ENCODE measurements at regions not wholly inside any gene's neighbourhood (a gene's known extent, or its start where the extent isn't known, plus 50 kb on each side); places are given as distances from the start of the nearest gene placed in this dataset.

DNA sequence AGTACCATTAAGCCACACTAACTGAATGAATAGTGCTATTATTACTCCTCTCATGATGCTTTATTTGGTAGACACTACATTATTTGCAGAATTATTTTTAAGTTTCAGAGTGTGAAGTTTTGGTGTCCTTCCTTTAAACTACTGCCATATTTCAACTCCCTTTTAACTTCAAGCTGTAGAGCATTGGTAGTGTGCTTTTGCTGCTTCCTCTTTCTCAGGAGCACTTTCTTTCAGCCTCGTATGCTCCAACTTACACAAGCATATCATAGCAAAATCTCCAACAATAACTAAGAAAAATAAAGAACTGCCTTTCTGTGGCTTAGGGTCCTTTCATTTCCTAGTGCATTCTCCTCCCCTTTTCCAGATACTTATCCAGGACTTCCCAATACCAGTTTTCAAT is 476.4 kb upstream of the AGTR1 start:
- no peak for TF ChIP-seq EZH2phosphoT487 (conservative IDR thresholded peaks at IDR 0.05; ENCODE audit: low read length)
- TF ChIP-seq, protein P1, sequence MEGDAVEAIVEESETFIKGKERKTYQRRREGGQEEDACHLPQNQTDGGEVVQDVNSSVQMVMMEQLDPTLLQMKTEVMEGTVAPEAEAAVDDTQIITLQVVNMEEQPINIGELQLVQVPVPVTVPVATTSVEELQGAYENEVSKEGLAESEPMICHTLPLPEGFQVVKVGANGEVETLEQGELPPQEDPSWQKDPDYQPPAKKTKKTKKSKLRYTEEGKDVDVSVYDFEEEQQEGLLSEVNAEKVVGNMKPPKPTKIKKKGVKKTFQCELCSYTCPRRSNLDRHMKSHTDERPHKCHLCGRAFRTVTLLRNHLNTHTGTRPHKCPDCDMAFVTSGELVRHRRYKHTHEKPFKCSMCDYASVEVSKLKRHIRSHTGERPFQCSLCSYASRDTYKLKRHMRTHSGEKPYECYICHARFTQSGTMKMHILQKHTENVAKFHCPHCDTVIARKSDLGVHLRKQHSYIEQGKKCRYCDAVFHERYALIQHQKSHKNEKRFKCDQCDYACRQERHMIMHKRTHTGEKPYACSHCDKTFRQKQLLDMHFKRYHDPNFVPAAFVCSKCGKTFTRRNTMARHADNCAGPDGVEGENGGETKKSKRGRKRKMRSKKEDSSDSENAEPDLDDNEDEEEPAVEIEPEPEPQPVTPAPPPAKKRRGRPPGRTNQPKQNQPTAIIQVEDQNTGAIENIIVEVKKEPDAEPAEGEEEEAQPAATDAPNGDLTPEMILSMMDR (IDR thresholded peaks at IDR 0.05; ENCODE audit: insufficient read depth, low read length, poor library complexity, severe bottlenecking), result no peak
- Histone ChIP-seq H3K9ac (ENCODE audit: low read length) (no peak overlapping the region), H3K27me3 (ENCODE audit: low read length) (no peaks in the 10 kb centered on the region), H3K4me3 (ENCODE audit: insufficient read depth, low read length, poor library complexity, severe bottlenecking) (no peak overlapping the region), H3K9me3 (ENCODE audit: insufficient read depth, low read length) (no peaks in the 10 kb centered on the region), H3K27ac (ENCODE audit: low read depth, low read length) (no peak overlapping the region), H3K9me2 (replicated peaks; ENCODE audit: insufficient read depth, low read length) (no peaks in the 10 kb centered on the region), H3K4me2 (ENCODE audit: low read depth, low read length, poor library complexity, severe bottlenecking) (no peak overlapping the region), H2AFZ (ENCODE audit: low read depth, low read length, severe bottlenecking) (no peak overlapping the region), H4K20me1 (ENCODE audit: low read depth, low read length) (no peaks in the 10 kb centered on the region), H3F3A (ENCODE audit: insufficient read depth) (no peaks in the 10 kb centered on the region), H3K36me3 (ENCODE audit: low read length) (no peaks in the 10 kb centered on the region), H3K79me2 (ENCODE audit: insufficient read depth, low read length) (no peaks in the 10 kb centered on the region)

DNA sequence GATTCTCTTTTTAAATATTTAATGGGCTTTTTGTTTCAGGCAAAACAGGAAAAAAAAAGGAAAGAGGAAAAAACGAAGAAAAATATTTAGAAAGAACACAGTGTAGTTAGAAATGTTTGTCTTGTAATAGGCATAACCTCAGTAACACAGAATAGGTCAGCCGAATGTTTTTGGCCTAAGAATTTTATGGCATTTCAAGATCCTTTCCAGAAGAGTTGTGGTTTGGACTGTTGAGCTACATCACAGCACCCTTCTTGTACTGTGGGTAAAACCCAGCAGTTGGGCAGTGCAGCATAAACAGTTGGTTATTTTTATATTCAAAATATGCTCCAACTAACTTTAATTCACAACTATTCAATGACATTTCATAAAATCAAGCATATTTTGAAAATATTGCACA is 474.4 kb upstream of the AGTR1 start:
- no peak overlapping the region for H2AFZ ChIP-seq (ENCODE audit: low read depth, low read length, severe bottlenecking)
- no peaks in the 10 kb centered on the region for H3K79me2 ChIP-seq (ENCODE audit: insufficient read depth, low read length)
- no peaks in the 10 kb centered on the region for H4K20me1 ChIP-seq (ENCODE audit: low read depth, low read length)
- no peaks in the 10 kb centered on the region for H3K9me3 ChIP-seq (ENCODE audit: insufficient read depth, low read length)
- no peaks in the 10 kb centered on the region for H3K36me3 ChIP-seq (ENCODE audit: low read length)
- no peak overlapping the region for H3K4me2 ChIP-seq (ENCODE audit: low read depth, low read length, poor library complexity, severe bottlenecking)
- no peak for TF ChIP-seq EZH2phosphoT487 (conservative IDR thresholded peaks at IDR 0.05; ENCODE audit: low read length)
- TF ChIP-seq, protein P1 (IDR thresholded peaks at IDR 0.05; ENCODE audit: insufficient read depth, low read length, poor library complexity, severe bottlenecking), result no peak
- H3K27ac ChIP-seq (ENCODE audit: low read depth, low read length), result no peak overlapping the region
- H3K9ac ChIP-seq (ENCODE audit: low read length), result no peak overlapping the region
- no peaks in the 10 kb centered on the region for H3K27me3 ChIP-seq (ENCODE audit: low read length)
- no peaks in the 10 kb centered on the region for H3F3A ChIP-seq (ENCODE audit: insufficient read depth)
- no peaks in the 10 kb centered on the region for H3K9me2 ChIP-seq (replicated peaks; ENCODE audit: insufficient read depth, low read length)
- no peak overlapping the region for H3K4me3 ChIP-seq (ENCODE audit: insufficient read depth, low read length, poor library complexity, severe bottlenecking)

DNA sequence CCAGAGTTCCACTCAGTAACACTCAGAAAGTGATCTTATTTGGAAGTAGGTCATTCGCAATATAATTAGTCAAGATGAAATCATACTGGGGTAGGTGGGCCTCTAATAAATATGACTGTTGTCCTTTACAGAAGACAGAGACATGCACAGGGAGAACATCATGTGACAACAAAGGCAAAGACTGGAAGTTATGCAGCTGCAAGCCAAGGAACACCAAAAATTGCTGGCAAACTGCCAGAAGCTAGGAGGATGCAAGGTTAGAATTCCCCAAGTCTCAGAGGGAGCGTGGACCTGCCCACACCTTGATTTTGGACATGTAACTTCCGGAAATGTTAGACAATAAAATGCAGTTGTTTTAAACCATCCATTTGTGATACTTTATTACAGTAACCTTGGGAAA is 471.5 kb upstream of the AGTR1 start:
- no peak overlapping the region for H3K27ac ChIP-seq (ENCODE audit: low read depth, low read length)
- H3K9ac ChIP-seq (ENCODE audit: low read length), result no peak overlapping the region
- no peak overlapping the region for H2AFZ ChIP-seq (ENCODE audit: low read depth, low read length, severe bottlenecking)
- H3K9me3 ChIP-seq (ENCODE audit: insufficient read depth, low read length), result no peaks in the 10 kb centered on the region
- H3F3A ChIP-seq (ENCODE audit: insufficient read depth), result no peaks in the 10 kb centered on the region
- H3K27me3 ChIP-seq (ENCODE audit: low read length), result no peaks in the 10 kb centered on the region
- TF ChIP-seq EZH2phosphoT487 (conservative IDR thresholded peaks at IDR 0.05; ENCODE audit: low read length), result no peak
- TF ChIP-seq, protein P1 (IDR thresholded peaks at IDR 0.05; ENCODE audit: insufficient read depth, low read length, poor library complexity, severe bottlenecking), result no peak
- no peaks in the 10 kb centered on the region for H4K20me1 ChIP-seq (ENCODE audit: low read depth, low read length)
- no peaks in the 10 kb centered on the region for H3K36me3 ChIP-seq (ENCODE audit: low read length)
- H3K9me2 ChIP-seq (replicated peaks; ENCODE audit: insufficient read depth, low read length), result no peaks in the 10 kb centered on the region
- no peak overlapping the region for H3K4me3 ChIP-seq (ENCODE audit: insufficient read depth, low read length, poor library complexity, severe bottlenecking)
- no peaks in the 10 kb centered on the region for H3K79me2 ChIP-seq (ENCODE audit: insufficient read depth, low read length)
- H3K4me2 ChIP-seq (ENCODE audit: low read depth, low read length, poor library complexity, severe bottlenecking), result no peak overlapping the region

DNA sequence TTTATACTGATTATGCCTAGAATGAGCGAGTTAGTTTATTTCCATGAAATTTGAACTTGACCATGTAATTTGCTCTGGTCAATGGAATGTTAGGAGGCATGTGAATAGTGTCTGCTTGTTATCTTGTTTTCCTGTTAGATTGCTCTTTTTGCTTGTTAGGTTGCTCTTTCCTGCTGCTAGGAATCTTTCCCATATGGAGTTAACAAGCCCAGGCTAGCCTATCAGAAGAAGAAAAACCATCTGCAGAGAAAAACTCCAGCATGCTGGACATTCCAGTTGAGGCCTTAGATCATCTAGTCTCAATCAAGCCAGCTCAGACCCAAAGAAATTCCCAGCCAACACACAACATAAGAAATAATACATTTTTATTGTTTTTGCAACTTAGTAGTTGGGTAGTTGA is 470.2 kb upstream of the AGTR1 start:
- Histone ChIP-seq H3K79me2 (ENCODE audit: insufficient read depth, low read length) (no peaks in the 10 kb centered on the region), H3K36me3 (ENCODE audit: low read length) (no peaks in the 10 kb centered on the region), H3K9me3 (ENCODE audit: insufficient read depth, low read length) (no peaks in the 10 kb centered on the region), H3K27me3 (ENCODE audit: low read length) (no peaks in the 10 kb centered on the region), H3K4me2 (ENCODE audit: low read depth, low read length, poor library complexity, severe bottlenecking) (no peak overlapping the region), H3K27ac (ENCODE audit: low read depth, low read length) (no peak overlapping the region), H3K9ac (ENCODE audit: low read length) (no peak overlapping the region), H3K9me2 (replicated peaks; ENCODE audit: insufficient read depth, low read length) (no peaks in the 10 kb centered on the region), H2AFZ (ENCODE audit: low read depth, low read length, severe bottlenecking) (no peak overlapping the region), H3F3A (ENCODE audit: insufficient read depth) (no peaks in the 10 kb centered on the region), H4K20me1 (ENCODE audit: low read depth, low read length) (no peaks in the 10 kb centered on the region), H3K4me3 (ENCODE audit: insufficient read depth, low read length, poor library complexity, severe bottlenecking) (no peak overlapping the region)
- no peak for TF ChIP-seq EZH2phosphoT487 (conservative IDR thresholded peaks at IDR 0.05; ENCODE audit: low read length)
- TF ChIP-seq, protein P1 (IDR thresholded peaks at IDR 0.05; ENCODE audit: insufficient read depth, low read length, poor library complexity, severe bottlenecking), result no peak
